ENCODE measurements at regions not wholly inside any gene's neighbourhood (a gene's known extent, or its start where the extent isn't known, plus 50 kb on each side); places are given as distances from the start of the nearest gene placed in this dataset.

DNA sequence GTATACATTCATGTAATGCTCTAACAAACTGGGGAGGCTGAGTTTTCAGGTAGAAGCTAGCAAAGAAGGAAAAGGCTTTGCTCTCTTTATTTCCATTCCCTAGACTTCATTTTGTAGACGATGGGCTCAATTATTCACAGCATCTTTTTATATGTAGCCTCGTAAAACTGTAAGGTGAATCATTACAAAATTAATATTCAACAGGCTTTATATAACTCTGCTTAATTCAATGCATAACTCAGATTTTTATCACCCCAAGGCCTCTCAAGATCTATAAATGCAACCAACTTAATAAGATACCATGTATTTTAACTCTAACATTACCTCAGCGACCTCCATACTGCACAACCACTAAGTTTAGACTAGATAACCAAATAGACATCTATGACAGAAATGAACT, 63.0 kb upstream of the FRMD4B start:
- TF ChIP-seq, protein P1, sequence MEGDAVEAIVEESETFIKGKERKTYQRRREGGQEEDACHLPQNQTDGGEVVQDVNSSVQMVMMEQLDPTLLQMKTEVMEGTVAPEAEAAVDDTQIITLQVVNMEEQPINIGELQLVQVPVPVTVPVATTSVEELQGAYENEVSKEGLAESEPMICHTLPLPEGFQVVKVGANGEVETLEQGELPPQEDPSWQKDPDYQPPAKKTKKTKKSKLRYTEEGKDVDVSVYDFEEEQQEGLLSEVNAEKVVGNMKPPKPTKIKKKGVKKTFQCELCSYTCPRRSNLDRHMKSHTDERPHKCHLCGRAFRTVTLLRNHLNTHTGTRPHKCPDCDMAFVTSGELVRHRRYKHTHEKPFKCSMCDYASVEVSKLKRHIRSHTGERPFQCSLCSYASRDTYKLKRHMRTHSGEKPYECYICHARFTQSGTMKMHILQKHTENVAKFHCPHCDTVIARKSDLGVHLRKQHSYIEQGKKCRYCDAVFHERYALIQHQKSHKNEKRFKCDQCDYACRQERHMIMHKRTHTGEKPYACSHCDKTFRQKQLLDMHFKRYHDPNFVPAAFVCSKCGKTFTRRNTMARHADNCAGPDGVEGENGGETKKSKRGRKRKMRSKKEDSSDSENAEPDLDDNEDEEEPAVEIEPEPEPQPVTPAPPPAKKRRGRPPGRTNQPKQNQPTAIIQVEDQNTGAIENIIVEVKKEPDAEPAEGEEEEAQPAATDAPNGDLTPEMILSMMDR (IDR thresholded peaks at IDR 0.05): no peak
- no peak for TF ChIP-seq POLR2A (IDR thresholded peaks at IDR 0.05)
